WI38 (cell line): ENCODE measurements at regions not wholly inside any gene's neighbourhood (a gene's known extent, or its start where the extent isn't known, plus 50 kb on each side); places are given as distances from the start of the nearest gene placed in this dataset.

Source experiments
- H3K4me3 ChIP-seq: 2 replicates; pipeline ENCODE4 v1.5.1; 2011; ENCODE audit warnings: low read depth, mild to moderate bottlenecking, control low read depth, low read length
- CTCF ChIP-seq: IDR thresholded peaks from 2 replicates; pipeline ENCODE4 v1.5.1; 2012; ENCODE audit warnings: low read depth, mild to moderate bottlenecking, control low read depth, low read length

- TF ChIP-seq CTCF = no peak
- no peak overlapping the region for H3K4me3 ChIP-seq
Observed at GRCh38 chr2:67346718-67347407, 50.3 kb upstream of the ETAA1 start.
